ENCODE measurements at regions not wholly inside any gene's neighbourhood (a gene's known extent, or its start where the extent isn't known, plus 50 kb on each side); places are given as distances from the start of the nearest gene placed in this dataset.

DNA sequence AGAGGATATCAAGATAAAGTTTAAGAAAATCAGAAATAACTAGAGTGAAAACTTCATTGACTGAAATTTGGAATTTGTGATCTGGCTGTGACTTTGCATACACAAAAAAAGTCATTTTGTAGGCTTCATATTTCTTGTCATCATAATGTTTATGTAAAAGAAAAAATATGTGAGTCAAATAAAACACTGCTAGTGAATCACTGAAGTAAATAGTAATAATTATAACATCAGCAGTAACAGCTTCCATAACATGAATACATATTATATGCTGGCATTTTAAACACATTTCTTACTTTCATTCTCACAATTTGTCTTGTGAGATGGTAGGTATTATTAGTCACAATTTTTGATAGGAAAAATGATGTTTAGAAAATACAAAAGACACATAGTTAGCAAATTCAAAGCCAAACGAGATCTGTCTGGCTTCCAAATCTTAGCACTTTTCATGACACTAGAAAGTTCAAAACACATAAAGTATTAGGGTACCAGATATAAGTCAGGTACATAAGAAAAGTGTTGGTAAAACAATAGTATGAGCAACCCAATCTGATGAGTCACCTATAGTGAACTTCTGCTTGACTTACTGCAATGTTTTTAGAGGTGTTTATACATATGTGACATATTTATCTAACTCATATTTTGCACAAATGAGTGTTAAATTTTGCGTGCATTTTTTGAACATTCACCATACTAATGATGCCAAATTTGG is 241.0 kb upstream of the SNX7 start:
- no peak for DNase-seq

DNA sequence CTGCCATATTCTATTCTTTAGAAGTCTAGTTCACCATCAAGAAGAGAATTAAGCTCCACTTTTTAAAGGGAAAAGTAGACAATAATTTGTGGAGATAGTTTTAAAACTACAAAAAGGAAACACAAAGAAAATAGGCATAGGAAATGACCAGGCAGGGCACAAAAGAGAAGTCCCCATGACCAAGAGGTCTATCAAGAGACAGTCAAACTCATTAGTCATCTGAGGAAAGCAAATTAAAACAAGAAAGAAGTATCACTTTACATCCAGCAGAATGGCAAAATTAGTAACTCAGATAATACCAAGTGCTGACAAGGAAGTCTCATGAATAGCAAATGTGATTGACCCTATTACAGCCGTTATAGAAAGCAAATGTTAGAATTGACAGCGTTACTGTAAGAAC is 243.7 kb upstream of the SNX7 start:
- no peak for DNase-seq

DNA sequence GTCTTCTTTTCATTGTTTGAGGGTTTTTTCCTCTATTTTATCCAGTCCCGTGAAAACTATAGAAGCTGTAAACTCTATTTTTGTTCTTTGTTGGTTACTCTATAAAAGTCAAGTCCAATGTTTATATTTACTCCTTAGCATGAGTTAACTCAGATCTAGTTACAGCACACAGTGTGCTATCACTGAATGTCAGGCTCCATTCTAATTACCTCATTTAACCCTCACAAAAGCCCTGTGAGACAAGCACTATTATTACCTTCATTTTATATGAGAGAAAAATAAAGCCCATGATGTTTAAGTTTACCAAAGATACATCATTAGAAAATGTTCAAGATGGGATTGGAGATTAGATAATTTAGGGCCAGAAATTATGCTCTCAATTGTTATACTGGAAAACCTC is 251.4 kb upstream of the SNX7 start:
- DNase-seq = no peak

DNA sequence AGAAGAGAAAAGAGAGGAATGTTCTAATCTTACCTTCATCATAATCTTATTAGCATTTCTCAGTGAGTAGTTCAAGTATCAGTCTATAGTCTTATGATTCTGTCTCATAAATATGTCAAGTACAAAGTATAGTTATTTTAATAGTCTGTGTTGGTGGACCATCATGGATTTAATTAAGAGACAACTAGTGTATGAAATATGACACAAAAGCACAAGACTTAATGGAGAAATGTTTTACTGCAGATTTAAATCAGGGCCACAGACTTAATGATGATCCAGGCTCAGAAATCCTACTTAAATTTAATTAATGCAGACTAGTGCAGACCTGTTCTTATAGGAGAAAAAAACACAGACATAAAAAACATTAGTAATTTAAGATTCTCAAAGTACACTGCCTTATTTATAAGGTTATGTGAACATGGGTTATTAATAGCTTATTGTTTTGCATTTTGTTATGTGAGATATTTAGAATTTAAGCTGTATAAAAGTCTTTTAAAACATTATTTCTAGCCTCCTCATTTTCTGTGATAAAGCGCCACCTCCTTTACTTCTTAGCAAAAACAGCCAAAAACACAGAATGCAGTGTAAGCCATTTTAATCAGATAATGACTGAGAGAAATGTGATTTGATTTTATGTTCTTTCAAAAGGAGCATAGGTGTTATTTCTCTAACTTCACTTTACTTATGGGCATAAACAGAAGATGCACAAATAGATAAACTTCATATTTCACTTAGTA is 255.0 kb upstream of the SNX7 start:
- DNase-seq = no peak

DNA sequence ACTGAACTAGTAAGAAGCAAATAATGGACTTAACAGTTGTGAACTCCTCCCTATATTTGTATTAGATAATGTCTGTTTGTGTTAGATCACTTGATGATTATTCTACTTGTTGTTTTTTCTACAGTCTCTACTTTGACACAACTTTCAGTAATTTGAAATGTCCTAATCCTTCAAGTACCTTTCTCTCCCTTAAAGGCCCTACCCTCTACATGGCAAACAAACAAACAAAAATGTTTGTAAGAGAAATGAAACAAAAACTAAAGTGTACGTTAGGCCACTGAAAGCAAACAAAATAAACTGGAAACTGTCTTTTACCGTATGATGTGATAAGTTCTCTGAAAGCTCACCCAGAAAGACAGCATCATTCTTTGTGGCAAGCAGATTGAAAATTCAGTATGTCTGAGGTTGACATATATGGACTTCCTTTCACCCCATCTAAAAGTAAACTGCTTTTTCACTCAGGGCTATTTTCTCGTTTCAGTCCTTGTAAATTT is 255.9 kb upstream of the SNX7 start:
- DNase-seq = no peak

DNA sequence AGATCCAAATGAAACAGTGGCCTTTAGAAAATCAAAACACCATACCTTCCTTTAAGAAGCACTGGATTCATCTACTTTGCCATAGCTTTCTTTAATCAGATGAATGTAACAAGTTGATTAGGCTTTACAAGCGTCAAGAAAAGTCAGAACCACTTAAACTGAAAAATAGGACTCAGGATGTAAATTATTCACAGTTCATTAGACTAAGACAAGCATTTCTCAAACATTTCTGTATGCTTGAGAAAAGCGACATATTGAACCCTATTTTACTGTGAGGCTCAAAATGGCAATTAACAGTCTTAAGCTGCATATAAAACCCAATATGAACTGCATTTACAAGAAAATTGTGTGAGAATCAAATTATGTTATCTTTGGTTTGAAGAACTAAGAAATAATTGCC is 256.7 kb upstream of the SNX7 start:
- DNase-seq = no peak

DNA sequence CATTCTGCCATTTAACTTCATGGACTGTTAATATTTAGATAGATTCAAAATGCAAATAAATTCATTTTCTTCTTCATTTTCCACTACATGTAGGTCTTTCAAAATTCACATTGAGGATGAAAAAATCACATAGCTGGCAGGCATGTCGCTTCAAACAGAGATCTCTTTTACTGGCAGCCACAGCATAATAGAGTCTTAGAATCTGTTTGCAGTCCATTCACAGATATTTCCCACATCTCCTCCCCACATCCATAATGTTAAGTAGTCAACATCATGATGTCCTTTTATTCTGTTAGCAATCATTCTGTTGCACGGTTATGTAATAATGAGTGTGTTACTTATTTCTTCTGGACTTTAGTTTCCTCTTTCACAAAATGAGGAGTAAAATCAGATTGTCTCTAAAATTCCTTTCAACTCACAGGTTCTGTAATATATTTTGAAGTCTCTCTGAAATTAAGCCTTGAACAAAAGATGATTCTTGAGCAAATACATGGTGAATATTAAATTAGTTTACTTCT is 257.5 kb upstream of the SNX7 start:
- DNase-seq = no peak

DNA sequence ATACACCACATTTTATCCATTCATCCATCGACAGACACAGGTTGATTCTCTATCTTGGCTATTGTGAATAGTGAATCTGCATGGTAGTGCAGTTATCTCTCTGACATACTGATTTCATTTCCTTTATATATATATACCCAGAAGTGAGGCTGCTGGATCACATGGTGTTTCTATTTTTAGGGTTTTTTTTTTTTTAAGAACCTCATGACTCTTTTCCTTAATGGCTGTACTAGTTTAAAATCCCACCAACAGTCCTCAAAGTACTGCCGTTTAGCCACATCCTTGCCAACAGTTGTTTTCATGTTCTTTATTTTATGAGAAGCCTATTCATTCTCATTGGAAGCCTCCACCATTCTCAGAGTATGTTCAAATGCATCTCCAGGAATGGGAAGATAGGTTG is 258.7 kb upstream of the SNX7 start:
- DNase-seq = no peak

DNA sequence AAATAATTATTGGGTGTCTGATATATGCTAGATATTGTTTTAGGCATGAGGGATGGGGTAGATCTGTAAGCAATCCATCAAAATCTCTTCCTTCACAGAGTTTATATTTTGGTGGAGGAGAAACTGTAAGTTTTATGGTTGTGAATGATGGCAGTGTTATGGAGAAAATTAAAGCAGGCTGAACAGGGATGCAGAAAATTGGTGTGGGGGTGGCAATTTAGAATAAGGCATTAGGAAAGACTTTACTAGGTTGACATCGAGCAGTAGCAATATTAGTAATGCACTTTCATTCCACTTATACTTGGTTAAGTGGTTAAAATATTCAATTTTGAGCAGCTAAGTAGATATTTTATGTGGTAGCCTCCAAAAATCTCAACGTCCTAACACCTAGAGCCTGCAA is 261.1 kb upstream of the SNX7 start:
- no peak for DNase-seq

DNA sequence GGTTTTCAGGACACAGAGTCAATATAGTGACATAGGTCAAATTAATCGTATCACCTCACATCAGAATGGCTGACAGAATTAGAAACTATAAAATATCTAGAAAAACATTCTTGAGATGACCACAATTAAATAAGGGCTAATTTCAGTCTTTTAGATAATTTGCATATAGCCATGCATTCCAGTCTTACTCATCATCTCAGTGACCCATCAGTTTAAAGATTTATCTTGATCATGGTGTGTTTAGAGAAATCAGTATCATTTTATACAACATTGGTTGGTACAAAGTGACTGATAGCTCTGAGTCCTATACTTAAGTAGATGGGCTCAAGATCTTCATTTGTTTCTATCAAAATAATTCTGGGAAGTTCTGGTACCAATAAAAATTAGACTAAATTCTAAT is 262.3 kb upstream of the SNX7 start:
- no peak for DNase-seq

DNA sequence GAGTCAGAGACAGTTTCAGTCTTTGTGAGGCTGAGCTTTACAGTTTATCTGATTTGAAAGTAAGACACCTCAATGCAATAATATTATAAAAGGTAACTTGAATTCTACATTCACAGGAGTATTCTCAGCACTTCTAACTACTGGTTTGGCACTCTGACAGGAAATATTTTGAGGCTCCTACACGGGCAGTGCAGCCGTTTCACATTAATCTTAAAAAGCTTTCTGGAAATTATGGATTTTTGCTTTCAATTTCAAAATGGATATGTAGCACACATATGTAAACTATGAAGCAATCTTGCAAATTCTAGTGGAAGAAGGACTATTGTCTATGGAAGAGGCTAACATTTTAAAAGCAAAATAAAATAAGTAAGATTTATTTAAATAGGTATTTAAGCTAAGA is 262.9 kb upstream of the SNX7 start:
- DNase-seq = no peak

DNA sequence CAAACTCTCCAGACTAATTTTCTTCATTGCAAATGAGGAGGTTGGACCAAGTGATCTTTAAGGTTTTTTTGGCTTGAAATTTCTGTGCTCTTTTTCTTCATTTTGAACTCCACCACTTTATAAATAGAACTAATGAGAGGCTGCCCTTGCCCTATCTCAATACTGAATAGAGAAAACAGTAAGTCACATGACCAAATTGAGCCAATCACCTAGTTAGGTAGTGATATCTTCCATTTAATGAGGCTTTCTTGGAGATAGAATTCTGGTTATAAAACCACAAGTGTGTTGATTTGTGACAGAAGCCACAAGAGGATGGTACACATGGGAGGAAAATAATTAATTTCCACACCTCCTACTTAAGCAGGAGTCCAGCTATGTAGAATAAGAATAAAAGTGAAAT is 263.4 kb upstream of the SNX7 start:
- no peak for DNase-seq

DNA sequence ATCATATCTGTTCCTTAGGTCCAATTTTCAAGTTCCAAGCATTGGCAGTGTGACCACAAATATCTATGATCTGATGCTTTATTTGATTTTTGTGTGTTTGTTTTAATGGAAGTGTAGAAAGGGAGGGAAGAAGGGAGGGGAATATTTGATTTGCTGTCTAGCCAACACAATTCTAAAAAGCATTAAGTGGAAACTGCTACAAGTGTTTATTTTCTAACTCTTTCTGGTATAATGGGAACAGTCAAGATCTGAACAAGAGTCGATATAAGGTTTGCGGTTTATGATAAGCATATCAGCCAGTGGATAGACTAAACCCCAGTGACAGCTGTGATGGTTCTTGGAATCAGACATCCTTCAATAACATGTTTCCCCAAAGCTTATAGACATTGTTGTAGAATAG is 267.8 kb upstream of the SNX7 start:
- DNase-seq = no peak

DNA sequence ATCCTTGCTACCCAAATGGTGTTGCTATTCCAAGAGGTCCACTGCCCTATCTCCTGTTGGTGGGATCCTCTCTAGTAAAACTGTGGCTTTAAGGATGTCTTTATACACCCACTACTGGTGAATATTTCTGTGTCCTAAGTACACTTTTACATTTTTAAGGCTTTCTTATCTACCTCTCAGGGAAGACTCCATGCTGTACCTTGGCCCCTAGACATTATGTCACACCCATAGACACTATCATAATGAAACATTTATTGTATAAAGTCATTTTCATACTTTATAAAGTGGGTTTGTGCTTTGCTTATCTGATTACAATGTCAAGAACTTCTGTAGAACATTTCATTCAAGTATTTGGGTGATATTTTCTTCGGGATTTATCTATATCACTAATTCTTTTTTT is 270.3 kb upstream of the SNX7 start:
- no peak for DNase-seq

DNA sequence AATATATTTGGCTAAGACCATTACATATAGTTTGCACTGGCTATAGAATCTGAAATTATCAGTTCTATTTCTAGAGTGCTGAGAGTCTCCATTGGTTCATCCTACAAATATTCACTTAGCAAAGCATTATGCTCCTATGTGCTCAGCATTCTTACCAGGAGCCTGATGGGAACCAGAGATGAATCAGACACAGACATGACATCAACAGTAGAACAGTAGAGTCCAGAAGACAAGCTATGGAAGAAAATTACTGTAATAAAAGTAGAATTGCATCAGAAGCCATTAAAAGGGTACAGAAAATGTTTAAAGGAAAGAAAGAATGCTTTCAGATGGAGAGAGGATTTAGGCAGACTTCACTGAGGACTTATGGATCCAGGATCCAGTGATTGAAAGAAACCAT is 271.7 kb upstream of the SNX7 start:
- no peak for DNase-seq

DNA sequence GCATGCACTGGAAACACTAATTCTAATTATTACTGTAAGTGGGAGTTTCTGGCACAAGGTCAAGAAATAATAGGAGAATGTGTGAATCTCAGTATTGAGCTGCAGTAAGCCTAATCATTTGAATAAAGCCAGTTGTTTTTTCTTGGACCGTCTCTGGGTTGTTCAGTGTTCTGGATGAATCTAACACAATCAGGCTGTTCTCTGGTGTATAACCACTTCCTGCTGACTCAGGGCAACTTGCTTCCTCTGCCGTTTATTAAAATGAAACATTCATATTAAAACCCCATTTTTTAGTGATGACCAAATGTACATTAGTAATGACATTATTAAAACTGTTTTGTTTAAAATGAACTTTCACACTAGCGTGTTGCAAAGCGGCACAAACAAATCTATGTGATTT is 273.1 kb upstream of the SNX7 start:
- no peak for DNase-seq

DNA sequence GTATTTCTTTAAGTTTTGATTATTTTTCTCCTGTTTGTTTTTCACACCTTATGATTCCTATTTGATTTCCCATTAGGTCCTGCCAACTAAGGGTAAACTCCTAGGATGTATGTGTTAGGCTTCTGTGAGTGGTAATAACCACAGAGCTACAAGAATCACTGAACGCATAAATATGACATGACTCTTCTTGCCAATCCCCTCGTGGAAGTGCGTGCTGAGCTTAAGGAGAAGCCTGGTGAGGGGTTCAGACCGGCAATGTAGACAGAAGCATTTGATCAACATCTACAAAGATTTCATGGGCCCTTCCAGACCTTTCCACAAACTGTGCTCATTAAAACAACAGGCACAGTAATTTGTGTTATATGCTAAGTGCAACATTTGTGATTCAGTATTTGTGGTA is 273.8 kb upstream of the SNX7 start:
- no peak for DNase-seq

DNA sequence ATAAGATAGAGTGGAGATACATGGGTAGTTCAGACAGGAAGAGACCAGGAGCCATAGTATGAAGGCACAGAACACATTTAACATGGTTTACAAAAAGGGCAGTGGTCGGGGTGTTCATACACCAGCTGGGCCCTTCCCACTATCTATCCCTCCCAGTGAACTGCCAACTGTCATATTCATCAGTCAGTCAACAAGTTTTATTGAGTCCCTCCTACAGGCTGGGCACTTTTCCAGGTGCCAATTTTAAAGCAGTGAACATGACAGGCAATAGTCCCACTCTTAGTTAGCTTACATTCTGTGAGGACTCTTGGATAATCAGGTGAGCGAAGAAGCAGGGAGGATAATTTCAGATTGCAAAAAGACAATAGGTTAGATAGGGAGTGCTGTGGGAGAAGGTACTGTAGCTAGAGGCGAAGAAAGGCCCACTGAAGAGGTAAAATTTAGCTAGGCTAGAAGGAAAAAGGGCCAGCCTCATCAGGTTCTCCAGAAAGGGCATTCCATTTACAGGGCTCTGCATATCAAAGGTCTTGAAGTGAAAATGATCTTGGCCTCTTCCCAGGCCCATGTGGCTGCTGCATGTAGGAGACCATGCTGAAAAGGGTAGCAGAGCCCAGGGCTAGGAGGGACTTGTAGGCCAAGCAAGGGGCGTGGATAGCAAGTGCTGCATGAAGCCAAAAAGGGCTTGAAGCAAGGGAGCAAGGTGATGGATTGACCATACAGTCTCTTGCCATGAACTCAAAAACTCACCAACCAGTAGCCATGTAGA is 274.7 kb upstream of the SNX7 start:
- no peak for DNase-seq

DNA sequence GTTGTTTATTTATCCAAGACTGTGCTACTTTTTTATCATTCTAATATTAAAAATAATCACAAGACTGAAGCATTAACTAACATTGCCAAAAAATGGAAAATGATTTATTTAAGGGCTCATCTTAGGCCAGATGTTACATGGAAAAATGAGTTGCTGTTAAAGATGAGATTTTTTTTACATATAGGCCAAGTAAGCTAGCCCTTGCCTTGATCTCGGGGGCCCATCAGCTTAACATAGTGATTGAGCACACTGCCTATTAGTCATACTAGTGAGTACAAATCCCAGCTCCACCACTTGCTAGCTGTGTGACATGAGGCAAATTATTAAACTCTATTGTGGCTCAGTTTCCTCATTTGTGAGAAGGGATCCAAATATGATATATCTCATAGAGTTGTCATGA is 275.9 kb upstream of the SNX7 start:
- no peak for DNase-seq

DNA sequence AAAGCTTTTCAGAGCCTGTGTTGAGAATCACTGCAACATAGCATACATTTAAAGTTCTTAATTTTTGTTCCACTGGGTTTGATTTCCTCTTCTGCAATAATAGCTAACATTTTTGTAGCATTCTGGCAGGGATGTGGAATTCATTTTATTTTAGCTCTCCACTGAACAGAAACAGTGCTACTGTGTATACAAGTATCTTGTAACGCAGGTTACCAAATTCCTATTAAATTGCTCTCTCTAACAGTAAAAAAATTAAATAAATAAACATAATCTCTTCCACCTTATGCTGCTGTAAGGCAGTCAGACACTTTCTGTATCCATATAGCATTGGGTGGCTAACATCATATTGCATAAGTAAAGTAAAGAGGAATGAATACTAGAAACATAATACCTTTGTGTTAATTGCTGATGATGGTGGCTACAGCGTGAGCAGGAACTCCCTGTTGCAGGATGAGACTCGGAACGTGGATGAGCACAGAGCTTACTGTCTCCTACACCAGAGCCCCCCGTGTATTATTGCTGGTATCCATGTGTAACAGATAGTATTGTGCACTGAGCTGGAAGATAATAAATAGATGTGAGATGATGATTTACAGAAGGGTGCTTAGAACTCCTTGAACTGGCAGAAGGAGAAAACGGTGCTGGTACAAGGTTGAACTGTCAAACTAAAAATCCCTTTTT is 276.9 kb upstream of the SNX7 start:
- DNase-seq = no peak

DNA sequence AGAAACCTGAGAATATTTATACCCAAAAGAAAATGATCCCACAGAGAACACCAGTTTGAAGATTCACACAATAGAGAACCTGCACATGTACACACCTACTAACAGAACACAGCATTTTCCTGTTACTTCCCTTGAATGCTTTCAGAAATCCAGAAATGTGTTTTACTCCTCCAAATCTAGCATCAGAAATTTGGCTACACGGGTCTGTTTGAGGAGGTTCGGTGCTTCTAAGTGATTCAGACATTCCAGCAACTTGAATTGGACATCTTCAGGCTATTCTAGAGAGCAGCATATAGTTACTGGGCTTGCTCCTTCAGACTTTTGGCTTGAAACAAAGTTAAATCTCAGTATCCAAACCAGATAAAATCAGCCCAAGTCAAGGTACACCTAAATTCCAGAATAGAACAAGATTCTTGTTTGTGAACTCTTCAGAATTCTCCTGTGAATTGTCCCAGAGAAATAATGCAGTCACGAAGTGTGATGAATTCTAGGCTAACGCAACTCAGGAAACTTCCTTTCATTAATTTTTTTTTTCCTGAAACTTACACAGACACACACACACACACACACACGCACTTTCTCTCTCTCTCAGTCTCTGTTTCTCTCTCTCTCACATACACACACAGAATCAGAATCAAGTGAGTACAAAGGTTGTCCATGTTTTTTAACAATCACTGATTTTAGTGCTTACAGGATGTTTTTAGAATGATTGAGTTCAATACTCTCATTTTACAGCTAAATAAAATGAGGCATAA is 278.4 kb upstream of the SNX7 start:
- DNase-seq = no peak

DNA sequence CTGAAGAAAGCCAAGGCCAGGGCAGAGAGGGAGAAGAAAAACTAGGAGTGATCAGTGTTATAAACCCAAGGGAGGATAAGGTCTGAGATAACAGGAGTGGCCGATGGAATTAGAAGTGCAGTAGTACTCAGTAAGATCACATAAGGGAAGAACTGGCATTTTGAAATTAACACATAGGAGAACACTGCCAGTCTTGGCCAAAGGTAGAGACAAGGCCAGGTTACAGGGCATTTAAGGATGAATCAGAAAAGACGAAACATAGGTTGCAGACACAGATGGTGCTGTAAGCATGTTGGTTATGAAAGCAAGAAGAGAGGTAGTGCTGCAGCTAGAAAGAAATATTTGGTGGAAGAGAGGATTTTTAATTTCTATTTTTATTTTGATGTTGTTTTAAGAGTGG is 278.9 kb upstream of the SNX7 start:
- no peak for DNase-seq

Data from activated CD4-positive, CD25-positive, alpha-beta regulatory T cell (primary cell).